Body of pancreas (tissue), 4 donors: ENCODE measurements at regions not wholly inside any gene's neighbourhood (a gene's known extent, or its start where the extent isn't known, plus 50 kb on each side); places are given as distances from the start of the nearest gene placed in this dataset.

Experiments used
- ATAC-seq: fragments of 150-250 bp; one replicate; pipeline ENCODE4 v1.9.1; 2016
- DNase-seq, 4 donors: peaks; one replicate each; pipeline ENCODE4 v3.0.0-alpha.2; 2019
- H3K27ac ChIP-seq, 4 donors: fragments of 200-600 bp; sonication (generic); 1 replicate in 3 of 4; 2 replicates in 1 of 4; pipeline versions ENCODE4 v1.5.1 to v1.6.1; 2016 to 2019; ENCODE audit warnings: mild to moderate bottlenecking in 1 of 4, mixed read lengths in 1 of 4, moderate library complexity in 1 of 4
- H3K27me3 ChIP-seq, 2 donors: fragments of 200-600 bp; sonication (generic); one replicate each; pipeline ENCODE4 v1.6.0; 2016; ENCODE audit warnings: mild to moderate bottlenecking in 1 of 2
- H3K36me3 ChIP-seq, 2 donors: fragments of 200-600 bp; sonication (generic); replicated peaks in 1 of 2; 2 replicates each; pipeline ENCODE4 v1.5.1; 2016; ENCODE audit warnings: low read depth in 2 of 2; ENCODE audit not compliant: insufficient read depth in 1 of 2
- H3K4me1 ChIP-seq: fragments of 200-600 bp; sonication (generic); one replicate; pipeline ENCODE4 v1.6.0; 2016
- H3K4me3 ChIP-seq, 2 donors: fragments of 200-600 bp; sonication (generic); 1 replicate in 1 of 2; 2 replicates in 1 of 2; pipeline ENCODE4 v1.5.1; 2016 to 2019
- H3K9me3 ChIP-seq, 3 donors: fragments of 200-600 bp; sonication (generic); 1 replicate in 2 of 3; 2 replicates in 1 of 3; pipeline ENCODE4 v1.5.1; 2016
- CTCF ChIP-seq, 7 experiments: fragments of 450-650 bp in 4 of 7; fragments of 200-600 bp in 3 of 7; sonication (generic) in 3 of 7; IDR thresholded peaks; one replicate each; pipeline ENCODE4 v1.5.1; 2016 to 2019; ENCODE audit warnings: antibody characterized with exemption in 7 of 7
- POLR2A ChIP-seq, 3 donors: fragments of 450-650 bp; IDR thresholded peaks; one replicate each; pipeline ENCODE4 v1.6.1; 2016; ENCODE audit warnings: antibody characterized with exemption in 3 of 3, mild to moderate bottlenecking in 2 of 3
- WGBS, 2 donors: methylation state at CpG; one replicate each; pipeline ENCODE4 v1.1.5; 2017; 5-methylcytosine and 5-hydroxymethylcytosine counted together
- intact Hi-C: fragments of 100-400 bp; cut with DNase I; formaldehyde crosslinking; loops from one replicate; pipeline ENCODE4 v1.15.1; 2023

DNA sequence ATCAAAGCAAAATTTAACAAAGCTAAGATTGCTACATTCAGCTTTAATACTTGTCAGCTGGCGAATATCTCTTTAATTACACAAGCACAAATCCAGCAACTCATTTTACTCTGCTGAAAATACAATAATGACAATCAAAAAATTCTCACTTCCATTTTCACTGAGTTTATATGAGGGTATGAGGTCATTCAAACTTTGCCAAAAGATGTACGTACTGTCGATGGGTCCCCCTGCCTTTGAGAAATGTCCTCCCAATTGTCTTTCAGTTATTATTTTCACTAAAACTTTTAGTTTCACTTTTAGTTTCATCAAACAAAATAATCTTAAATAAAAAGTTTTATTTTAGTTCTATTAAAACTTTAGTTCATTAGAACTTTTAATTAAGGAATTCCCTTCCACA lies 159.5 kb upstream of the WDR11 start:
- H3K27me3 ChIP-seq, result no peaks in the 10 kb centered on the region
- no peaks in the 10 kb centered on the region for H3K4me1 ChIP-seq
- H3K4me3 ChIP-seq, result no peak overlapping the region
- no peak for ATAC-seq
- no peak for DNase-seq
- no peak overlapping the region for H3K27ac ChIP-seq
- WGBS, 2 donors, result 58 to 61% methylated on average over 3 of the region's 3 CpGs
- TF ChIP-seq CTCF (IDR thresholded peaks at IDR 0.05), result no peak
- no peak for TF ChIP-seq POLR2A (IDR thresholded peaks at IDR 0.05)
- intact Hi-C loops, result no loop called here
- peaks cover 0 to 1% (median 0%) of the 10 kb centered on the region in 3 donors for H3K9me3 ChIP-seq
- H3K36me3 ChIP-seq, result no peaks in the 10 kb centered on the region

GRCh38 chr10:120700426-120700825 lies 150.7 kb upstream of the WDR11 start:
- Histone ChIP-seq H3K4me3 (no peak overlapping the region), H3K36me3 (no peaks in the 10 kb centered on the region), H3K27me3 (no peaks in the 10 kb centered on the region), H3K27ac (no peak overlapping the region), H3K4me1 (no peaks in the 10 kb centered on the region), H3K9me3 (peaks cover 0 to 6% (median 0%) of the 10 kb centered on the region in 3 donors)
- 59 to 64% methylated on average over 2 of the region's 2 CpGs for WGBS, 2 donors
- intact Hi-C loops, result no loop called here
- TF ChIP-seq POLR2A (IDR thresholded peaks at IDR 0.05) (no peak), CTCF (IDR thresholded peaks at IDR 0.05) (no peak)
- ATAC-seq (no peak), DNase-seq (no peak)

DNA sequence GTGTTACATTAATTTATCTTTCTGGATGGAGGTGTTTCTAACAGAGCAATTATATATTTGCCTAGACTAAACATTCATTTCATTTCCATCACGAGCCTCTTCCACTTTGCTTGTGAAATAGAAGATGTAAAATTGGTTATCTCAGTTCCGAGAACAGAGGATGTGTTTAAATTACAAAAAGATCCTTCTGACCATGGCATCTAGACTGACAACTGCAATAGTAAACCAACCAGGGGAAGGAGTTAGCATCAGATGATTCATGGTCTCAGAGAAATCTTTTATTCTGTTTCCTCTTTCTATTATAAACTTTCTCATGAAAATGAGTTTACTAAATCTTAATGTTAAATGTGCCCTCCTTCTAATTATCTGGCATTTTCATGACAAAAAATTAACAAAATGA lies 149.8 kb upstream of the WDR11 start:
- TF ChIP-seq POLR2A (IDR thresholded peaks at IDR 0.05) (no peak), CTCF (IDR thresholded peaks at IDR 0.05) (no peak)
- no peak overlapping the region for H3K4me3 ChIP-seq
- H3K27me3 ChIP-seq, result no peaks in the 10 kb centered on the region
- no peak for ATAC-seq
- no peaks in the 10 kb centered on the region for H3K36me3 ChIP-seq
- WGBS, 2 donors, result 28 to 47% methylated on average over 2 of the region's 2 CpGs
- DNase-seq, result no peak
- no peaks in the 10 kb centered on the region for H3K4me1 ChIP-seq
- no peak overlapping the region for H3K27ac ChIP-seq
- H3K9me3 ChIP-seq, result peaks cover 0 to 6% (median 0%) of the 10 kb centered on the region in 3 donors
- intact Hi-C loops, result no loop called here

DNA sequence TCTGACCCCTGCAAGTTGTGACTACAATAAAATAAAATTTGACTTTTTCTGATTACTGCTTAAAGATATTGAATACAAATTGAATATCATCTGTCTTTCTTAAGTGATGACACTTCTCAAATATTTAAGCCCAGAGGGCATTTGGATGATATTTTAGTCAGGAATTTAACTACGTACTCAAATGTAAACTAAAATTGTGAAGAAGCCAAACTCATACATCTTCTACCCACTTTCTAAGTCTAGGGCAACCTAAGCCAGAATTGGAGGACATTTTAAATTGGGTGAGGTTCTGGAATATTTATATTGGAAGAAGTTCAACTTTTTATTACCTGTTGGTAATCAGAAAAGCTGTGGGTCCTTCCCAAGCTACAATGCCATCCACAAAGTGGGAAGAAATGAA lies 149.1 kb upstream of the WDR11 start:
- TF ChIP-seq POLR2A (IDR thresholded peaks at IDR 0.05) (no peak), CTCF (IDR thresholded peaks at IDR 0.05) (no peak)
- intact Hi-C loops, result no loop called here
- WGBS, 2 donors, result 52 to 67% methylated on average over 1 of the region's 1 CpG
- no peak overlapping the region for H3K4me3 ChIP-seq
- no peaks in the 10 kb centered on the region for H3K27me3 ChIP-seq
- ATAC-seq (no peak), DNase-seq (no peak)
- no peaks in the 10 kb centered on the region for H3K36me3 ChIP-seq
- no peaks in the 10 kb centered on the region for H3K4me1 ChIP-seq
- H3K27ac ChIP-seq, result no peak overlapping the region
- peaks cover 0 to under 1% (median 0%) of the 10 kb centered on the region in 3 donors for H3K9me3 ChIP-seq

- Histone ChIP-seq H3K4me1 (no peaks in the 10 kb centered on the region), H3K4me3 (no peak overlapping the region), H3K9me3 (no peaks in the 10 kb centered on the region), H3K27ac (no peak overlapping the region), H3K36me3 (no peaks in the 10 kb centered on the region), H3K27me3 (no peaks in the 10 kb centered on the region)
- TF ChIP-seq POLR2A (IDR thresholded peaks at IDR 0.05) (no peak), CTCF (IDR thresholded peaks at IDR 0.05) (no peak)
- ATAC-seq (no peak), DNase-seq (no peak)
- intact Hi-C loops, result no loop called here
- 44 to 45% methylated on average over 4 of the region's 4 CpGs for WGBS, 2 donors
Measured at GRCh38 chr10:120705309-120705708, 145.9 kb upstream of the WDR11 start.
